Nephron progenitor cell (in vitro differentiated cells): ENCODE measurements at regions not wholly inside any gene's neighbourhood (a gene's known extent, or its start where the extent isn't known, plus 50 kb on each side); places are given as distances from the start of the nearest gene placed in this dataset.
"Not testable (repeated sequence)": the region's sequence is repeated elsewhere in the genome, so short reads cannot be mapped to it uniquely, and the experiment has no call there.

Source experiments
- DNase-seq: peaks from one replicate; pipeline ENCODE4 v3.0.0; 2021
- H3K27ac Mint-ChIP-seq: 2 replicates; pipeline ENCODE4 v1.8.0; 2021; ENCODE audit warnings: mild to moderate bottlenecking, moderate library complexity, mixed read lengths
- H3K27me3 Mint-ChIP-seq: 2 replicates; pipeline ENCODE4 v1.8.0; 2021; ENCODE audit warnings: mild to moderate bottlenecking, low read depth, mixed read lengths; ENCODE audit not compliant: poor library complexity
- H3K36me3 Mint-ChIP-seq: 2 replicates; pipeline ENCODE4 v1.8.0; 2021; ENCODE audit warnings: low read depth, mixed read lengths
- H3K4me1 Mint-ChIP-seq: 2 replicates; pipeline ENCODE4 v1.8.0; 2021; ENCODE audit warnings: mixed read lengths
- H3K4me3 Mint-ChIP-seq: 2 replicates; pipeline ENCODE4 v1.8.0; 2021; ENCODE audit warnings: mild to moderate bottlenecking, moderate library complexity, mixed read lengths
- H3K9me3 Mint-ChIP-seq: 2 replicates; pipeline ENCODE4 v1.8.0; 2021; ENCODE audit warnings: mild to moderate bottlenecking, moderate library complexity, mixed read lengths
- CTCF ChIP-seq: fragments of 200-600 bp; sonication (generic); IDR thresholded peaks from 2 replicates; pipeline ENCODE4 v1.5.0; 2021; ENCODE audit warnings: antibody characterized with exemption

GRCh38 chr13:108060111-108060510 is 155.2 kb downstream of the LIG4 start:
- no peak for DNase-seq
- Mint-ChIP-seq H3K4me1 (no peaks in the 10 kb centered on the region), H3K36me3 (no peaks in the 10 kb centered on the region), H3K9me3 (peaks cover 18% of the 10 kb centered on the region), H3K27ac (no peak overlapping the region), H3K4me3 (no peak overlapping the region), H3K27me3 (peaks cover 4% of the 10 kb centered on the region)
- no peak for TF ChIP-seq CTCF

- no peak overlapping the region for H3K4me3 Mint-ChIP-seq
- no peak for TF ChIP-seq CTCF
- no peak for DNase-seq
- no peaks in the 10 kb centered on the region for H3K9me3 Mint-ChIP-seq
- H3K27ac Mint-ChIP-seq = no peak overlapping the region
- H3K36me3 Mint-ChIP-seq = no peaks in the 10 kb centered on the region
- peaks cover 7% of the 10 kb centered on the region for H3K27me3 Mint-ChIP-seq
- no peaks in the 10 kb centered on the region for H3K4me1 Mint-ChIP-seq
These were observed 159.1 kb downstream of the LIG4 start for GRCh38 chr13:108056278-108056677.

- Mint-ChIP-seq H3K27me3 (peaks cover 3% of the 10 kb centered on the region), H3K4me1 (no peaks in the 10 kb centered on the region), H3K9me3 (no peaks in the 10 kb centered on the region), H3K36me3 (no peaks in the 10 kb centered on the region), H3K27ac (no peak overlapping the region), H3K4me3 (no peak overlapping the region)
- DNase-seq = no peak
- no peak for TF ChIP-seq CTCF
These were observed 166.1 kb downstream of the LIG4 start for GRCh38 chr13:108049211-108049610.

- H3K4me1 Mint-ChIP-seq = no peaks in the 10 kb centered on the region
- TF ChIP-seq CTCF = no peak
- H3K36me3 Mint-ChIP-seq = no peaks in the 10 kb centered on the region
- H3K27ac Mint-ChIP-seq = no peak overlapping the region
- no peak for DNase-seq
- H3K27me3 Mint-ChIP-seq = no peaks in the 10 kb centered on the region
- H3K9me3 Mint-ChIP-seq = no peaks in the 10 kb centered on the region
- H3K4me3 Mint-ChIP-seq = no peak overlapping the region
These were observed 170.4 kb downstream of the LIG4 start for GRCh38 chr13:108044954-108045353.

GRCh38 chr13:108042866-108043265 is 172.5 kb downstream of the LIG4 start:
- not testable (repeated sequence) for H3K27me3 Mint-ChIP-seq, H3K4me1 Mint-ChIP-seq, H3K4me3 Mint-ChIP-seq, DNase-seq, H3K36me3 Mint-ChIP-seq, H3K27ac Mint-ChIP-seq, H3K9me3 Mint-ChIP-seq

GRCh38 chr13:108037348-108037747 is 178.0 kb downstream of the LIG4 start:
- Mint-ChIP-seq H3K27ac (no peak overlapping the region), H3K4me1 (peaks cover 6% of the 10 kb centered on the region)

More at GRCh38 chr13:108037348-108037747, 178.0 kb downstream of the LIG4 start:
- TF ChIP-seq CTCF = no peak
- Mint-ChIP-seq H3K9me3 (no peaks in the 10 kb centered on the region), H3K27me3 (no peaks in the 10 kb centered on the region), H3K4me3 (no peak overlapping the region), H3K36me3 (no peaks in the 10 kb centered on the region)
- DNase-seq = no peak
